BJ (cell line): ENCODE measurements at regions not wholly inside any gene's neighbourhood (a gene's known extent, or its start where the extent isn't known, plus 50 kb on each side); places are given as distances from the start of the nearest gene placed in this dataset.

Source experiments
- CTCF ChIA-PET: fragments of 350-600 bp; formaldehyde crosslinking; extraction: SDS; loops from one replicate; lab custom pipeline; 2021; ENCODE audit warnings: antibody characterized with exemption, inconsistent platforms; lab: Yijun Ruan, JAX
- POLR2A ChIA-PET: fragments of 300-600 bp; sonication (Branson Sonifier 250); formaldehyde crosslinking; extraction: SDS; loops from one replicate; lab custom pipeline; 2021; ENCODE audit warnings: antibody characterized with exemption; lab: Charles Lee
- DNase-seq: peaks from one replicate; pipeline ENCODE4 v3.0.0-alpha.2; 2011; ENCODE audit warnings: low read depth
- H3K27me3 ChIP-seq: 2 replicates; pipeline ENCODE4 v1.6.0; 2011; ENCODE audit warnings: low read length; ENCODE audit not compliant: control insufficient read depth, insufficient read depth
- H3K36me3 ChIP-seq: 2 replicates; pipeline ENCODE4 v1.5.1; 2011; ENCODE audit warnings: low read length; ENCODE audit not compliant: control insufficient read depth, insufficient read depth
- H3K4me3 ChIP-seq: 2 replicates; pipeline ENCODE4 v1.5.1; 2011; ENCODE audit warnings: low read depth, mild to moderate bottlenecking, control low read depth, low read length
- CTCF ChIP-seq: IDR thresholded peaks from 2 replicates; pipeline ENCODE4 v1.5.1; 2011; ENCODE audit warnings: low read depth, mild to moderate bottlenecking, control low read depth, inconsistent platforms, low read length, moderate library complexity; ENCODE audit not compliant: insufficient read depth

GRCh38 chr22:22957090-22957489 is 69.5 kb downstream of the IGLL5 start:
- CTCF ChIA-PET = interaction anchor here (0.6 to 10.1 kb wide), 32 partner anchors 8 to 493 kb away, joined by 3 to 425 read pairs (median 6); partner anchors contain the start of genes GNAZ and RAB36
- no peak for TF ChIP-seq CTCF

GRCh38 chr22:22958621-22959020 is 71.0 kb downstream of the IGLL5 start:
- Histone ChIP-seq H3K4me3 (no peak overlapping the region), H3K36me3 (no peaks in the 10 kb centered on the region), H3K27me3 (peaks cover 3% of the 10 kb centered on the region)
- POLR2A ChIA-PET = no interaction called here
- CTCF ChIA-PET = interaction anchor here (0.8 to 10.1 kb wide), 25 partner anchors 11 to 622 kb away, joined by 3 to 425 read pairs (median 10); partner anchors contain the start of genes IGLL1 and RAB36
- TF ChIP-seq CTCF = no peak
- no peak for DNase-seq

More at GRCh38 chr22:22957090-22957489, 69.5 kb downstream of the IGLL5 start:
- Histone ChIP-seq H3K27me3 (peaks cover 3% of the 10 kb centered on the region), H3K36me3 (no peaks in the 10 kb centered on the region), H3K4me3 (no peak overlapping the region)
- DNase-seq = no peak
- POLR2A ChIA-PET = no interaction called here

GRCh38 chr22:22959147-22959827 is 71.7 kb downstream of the IGLL5 start:
- Histone ChIP-seq H3K36me3 (no peaks in the 10 kb centered on the region), H3K4me3 (no peak overlapping the region), H3K27me3 (peaks cover 3% of the 10 kb centered on the region)
- CTCF ChIA-PET = interaction anchor here (0.6 to 10.1 kb wide), 46 partner anchors 9 to 495 kb away, joined by 3 to 425 read pairs (median 4); no protein-coding TSS in a partner anchor
- POLR2A ChIA-PET = no interaction called here
- TF ChIP-seq CTCF = peak; percentile 74
- no peak for DNase-seq

GRCh38 chr22:22960307-22960706 is 72.7 kb downstream of the IGLL5 start:
- H3K36me3 ChIP-seq = no peaks in the 10 kb centered on the region
- no peak overlapping the region for H3K4me3 ChIP-seq
- H3K27me3 ChIP-seq = 0 out of 2 replicates have a peak, but pooled peaks cover 1% of the 10 kb centered on the region
- no peak for TF ChIP-seq CTCF
- DNase-seq = no peak
- POLR2A ChIA-PET = no interaction called here
- CTCF ChIA-PET = interaction anchor here (0.8 to 10.1 kb wide), 29 partner anchors 9 to 496 kb away, joined by 3 to 425 read pairs (median 5); no protein-coding TSS in a partner anchor

- no peak for TF ChIP-seq CTCF
- H3K36me3 ChIP-seq = no peaks in the 10 kb centered on the region
- H3K4me3 ChIP-seq = no peak overlapping the region
- H3K27me3 ChIP-seq = no peaks in the 10 kb centered on the region
- DNase-seq = no peak
- ChIA-PET CTCF (interaction anchor here (0.9 to 10.1 kb wide), 5 partner anchors 13 to 424 kb away, joined by 3 to 425 read pairs (median 26); no protein-coding TSS in a partner anchor), POLR2A (no interaction called here)
Measured at GRCh38 chr22:22961574-22961973, 74.0 kb downstream of the IGLL5 start.
